Smooth muscle cell (in vitro differentiated cells): ENCODE measurements at regions not wholly inside any gene's neighbourhood (a gene's known extent, or its start where the extent isn't known, plus 50 kb on each side); places are given as distances from the start of the nearest gene placed in this dataset.

Experiments used
- DNase-seq: peaks from one replicate; lab custom pipeline; 2025; ENCODE audit not compliant: unreplicated experiment; lab: John Stamatoyannopoulos, UW
- H2AFZ ChIP-seq: fragments of 200-600 bp; sonication (generic); 2 replicates; pipeline ENCODE4 v1.6.0; 2016; ENCODE audit warnings: antibody characterized with exemption, low read depth, mild to moderate bottlenecking
- H3F3A ChIP-seq: fragments of 200-600 bp; sonication (generic); 2 replicates; pipeline ENCODE4 v1.6.0; 2017; ENCODE audit warnings: antibody characterized with exemption, low read depth
- H3K27ac ChIP-seq: fragments of 200-600 bp; sonication (generic); 2 replicates; pipeline ENCODE4 v1.5.1; 2016; ENCODE audit warnings: low read depth, mild to moderate bottlenecking
- H3K27me3 ChIP-seq: fragments of 200-600 bp; sonication (generic); 2 replicates; pipeline ENCODE4 v1.6.1; 2016; ENCODE audit warnings: low read depth, mild to moderate bottlenecking
- H3K36me3 ChIP-seq: fragments of 200-600 bp; sonication (generic); 2 replicates; pipeline ENCODE4 v1.5.1; 2016; ENCODE audit warnings: low read depth
- H3K4me1 ChIP-seq: fragments of 200-600 bp; sonication (generic); 2 replicates; pipeline ENCODE4 v1.5.1; 2016; ENCODE audit warnings: low read depth
- H3K4me2 ChIP-seq: fragments of 200-600 bp; sonication (generic); 2 replicates; pipeline ENCODE4 v1.6.0; 2016; ENCODE audit warnings: mild to moderate bottlenecking
- H3K4me3 ChIP-seq: fragments of 200-600 bp; sonication (generic); 2 replicates; pipeline ENCODE4 v1.5.1; 2016; ENCODE audit warnings: mild to moderate bottlenecking
- H3K79me2 ChIP-seq: fragments of 200-600 bp; sonication (generic); 2 replicates; pipeline ENCODE4 v1.6.0; 2016; ENCODE audit warnings: low read depth, mild to moderate bottlenecking
- H3K9ac ChIP-seq: fragments of 200-600 bp; sonication (generic); 2 replicates; pipeline ENCODE4 v1.6.0; 2016; ENCODE audit warnings: low read depth
- H3K9me3 ChIP-seq: fragments of 200-600 bp; sonication (generic); replicated peaks from 2 replicates; pipeline ENCODE4 v1.5.1; 2016; ENCODE audit warnings: low read depth
- H4K20me1 ChIP-seq: fragments of 200-600 bp; sonication (generic); 2 replicates; pipeline ENCODE4 v1.6.0; 2016; ENCODE audit warnings: low read depth
- CTCF ChIP-seq: fragments of 200-600 bp; sonication (generic); IDR thresholded peaks from 2 replicates; pipeline ENCODE4 v1.5.1; 2017; ENCODE audit warnings: borderline replicate concordance, mild to moderate bottlenecking, antibody characterized with exemption; ENCODE audit not compliant: insufficient read depth, poor library complexity, severe bottlenecking
- WGBS: methylation state at CpG from one replicate; pipeline ENCODE4 v1.1.7; 2016; ENCODE audit warnings: low lambda C conversion rate; 5-methylcytosine and 5-hydroxymethylcytosine counted together

- no peaks in the 10 kb centered on the region for H3K36me3 ChIP-seq
- no peak overlapping the region for H3K27ac ChIP-seq
- no peaks in the 10 kb centered on the region for H3K79me2 ChIP-seq
- H3K4me3 ChIP-seq: no peak overlapping the region
- no peaks in the 10 kb centered on the region for H4K20me1 ChIP-seq
- H3K27me3 ChIP-seq: no peaks in the 10 kb centered on the region
- H2AFZ ChIP-seq: no peak overlapping the region
- no peaks in the 10 kb centered on the region for H3K4me1 ChIP-seq
- no peak for TF ChIP-seq CTCF
- H3F3A ChIP-seq: no peaks in the 10 kb centered on the region
- no peak overlapping the region for H3K4me2 ChIP-seq
- H3K9me3 ChIP-seq: no peaks in the 10 kb centered on the region
- no peak overlapping the region for H3K9ac ChIP-seq
- no peak for DNase-seq
- WGBS: 41% methylated on average over 4 of the region's 4 CpGs
Observed at GRCh38 chr13:89497658-89498057, 1826.5 kb downstream of the SLITRK5 start.

- DNase-seq: no peak
- H3F3A ChIP-seq: no peaks in the 10 kb centered on the region
- TF ChIP-seq CTCF: no peak
- no peaks in the 10 kb centered on the region for H3K27me3 ChIP-seq
- no peak overlapping the region for H3K27ac ChIP-seq
- H2AFZ ChIP-seq: no peak overlapping the region
- H3K4me1 ChIP-seq: no peaks in the 10 kb centered on the region
- no peaks in the 10 kb centered on the region for H3K79me2 ChIP-seq
- H4K20me1 ChIP-seq: no peaks in the 10 kb centered on the region
- H3K9ac ChIP-seq: no peak overlapping the region
- WGBS: 89% methylated on average over 2 of the region's 2 CpGs
- H3K36me3 ChIP-seq: no peaks in the 10 kb centered on the region
- H3K4me2 ChIP-seq: no peak overlapping the region
- no peaks in the 10 kb centered on the region for H3K9me3 ChIP-seq
- no peak overlapping the region for H3K4me3 ChIP-seq
Observed at GRCh38 chr13:89502286-89502685, 1831.1 kb downstream of the SLITRK5 start.

- Histone ChIP-seq H3K4me3 (no peak overlapping the region), H3K27ac (no peak overlapping the region), H3K9ac (no peak overlapping the region), H3K4me1 (no peaks in the 10 kb centered on the region), H3K36me3 (no peaks in the 10 kb centered on the region), H3K9me3 (no peaks in the 10 kb centered on the region), H3F3A (no peaks in the 10 kb centered on the region), H4K20me1 (no peaks in the 10 kb centered on the region), H3K27me3 (no peaks in the 10 kb centered on the region), H2AFZ (no peak overlapping the region), H3K4me2 (no peak overlapping the region), H3K79me2 (no peaks in the 10 kb centered on the region)
- no peak for DNase-seq
- no peak for TF ChIP-seq CTCF
- 74% methylated on average over 4 of the region's 4 CpGs for WGBS
Observed at GRCh38 chr13:89514534-89515312, 1832.8 kb upstream of the MIR17HG start.

- Histone ChIP-seq H2AFZ (no peak overlapping the region), H3K79me2 (no peaks in the 10 kb centered on the region), H4K20me1 (no peaks in the 10 kb centered on the region), H3K27me3 (no peaks in the 10 kb centered on the region), H3K4me3 (no peak overlapping the region), H3K36me3 (no peaks in the 10 kb centered on the region), H3K9me3 (no peaks in the 10 kb centered on the region), H3K4me2 (no peak overlapping the region), H3F3A (no peaks in the 10 kb centered on the region), H3K27ac (no peak overlapping the region), H3K4me1 (no peaks in the 10 kb centered on the region), H3K9ac (no peak overlapping the region)
- WGBS: 97% methylated on average over 1 of the region's 1 CpG
- no peak for TF ChIP-seq CTCF
- no peak for DNase-seq
Observed at GRCh38 chr13:89515948-89516347, 1831.5 kb upstream of the MIR17HG start.
